ENCODE measurements at regions not wholly inside any gene's neighbourhood (a gene's known extent, or its start where the extent isn't known, plus 50 kb on each side); places are given as distances from the start of the nearest gene placed in this dataset.
A peak's percentile ranks its signal among the peaks of the same experiment; 100 is the strongest.

DNA sequence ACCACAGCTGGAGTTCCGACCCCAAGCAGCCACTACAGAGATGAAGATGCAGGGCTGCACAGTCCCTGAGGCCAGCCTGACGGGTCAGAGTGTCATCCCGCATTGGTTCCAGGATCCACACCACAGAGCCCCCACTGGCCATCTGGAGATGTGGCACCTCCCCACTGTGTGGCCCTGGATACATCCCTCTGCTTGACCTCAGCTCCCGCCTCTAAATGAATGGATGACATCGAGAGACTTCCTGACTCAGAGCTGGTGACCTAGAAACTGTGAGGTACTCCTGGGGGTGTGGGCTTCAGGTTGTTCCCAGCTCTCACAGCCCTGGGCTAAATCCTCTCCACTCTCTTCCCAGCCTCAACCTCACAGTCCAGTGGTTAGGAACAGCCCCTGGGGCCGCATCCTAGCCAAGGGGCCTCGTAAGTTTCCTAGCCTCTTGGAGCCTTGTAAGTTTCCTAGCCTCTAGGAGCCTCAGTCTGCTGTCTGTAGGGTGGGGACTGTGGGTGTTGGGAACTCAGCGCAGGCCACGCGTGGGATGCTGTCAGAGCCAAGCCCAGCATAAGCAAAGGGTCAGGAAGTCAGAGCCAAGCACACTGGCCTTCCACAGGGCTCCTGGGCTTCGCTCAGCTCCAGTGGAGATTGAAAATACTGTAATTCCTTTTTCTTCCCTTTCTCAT is 87.5 kb upstream of the RUNX3 start:
- DNase-seq (ENCODE audit: extremely low spot score, unreplicated experiment) = no peak
- Mint-ChIP-seq H3K27me3 (ENCODE audit: unreplicated experiment) (no peaks in the 10 kb centered on the region), H3K4me3 (ENCODE audit: unreplicated experiment) (no peak overlapping the region), H3K4me1 (ENCODE audit: unreplicated experiment) (peaks cover 47% of the 10 kb centered on the region), H3K9me3 (ENCODE audit: unreplicated experiment) (no peaks in the 10 kb centered on the region), H3K36me3 (ENCODE audit: unreplicated experiment) (no peaks in the 10 kb centered on the region), H3K27ac (ENCODE audit: unreplicated experiment) (peak overlapping the region; percentile 67)
- TF ChIP-seq, protein P1, sequence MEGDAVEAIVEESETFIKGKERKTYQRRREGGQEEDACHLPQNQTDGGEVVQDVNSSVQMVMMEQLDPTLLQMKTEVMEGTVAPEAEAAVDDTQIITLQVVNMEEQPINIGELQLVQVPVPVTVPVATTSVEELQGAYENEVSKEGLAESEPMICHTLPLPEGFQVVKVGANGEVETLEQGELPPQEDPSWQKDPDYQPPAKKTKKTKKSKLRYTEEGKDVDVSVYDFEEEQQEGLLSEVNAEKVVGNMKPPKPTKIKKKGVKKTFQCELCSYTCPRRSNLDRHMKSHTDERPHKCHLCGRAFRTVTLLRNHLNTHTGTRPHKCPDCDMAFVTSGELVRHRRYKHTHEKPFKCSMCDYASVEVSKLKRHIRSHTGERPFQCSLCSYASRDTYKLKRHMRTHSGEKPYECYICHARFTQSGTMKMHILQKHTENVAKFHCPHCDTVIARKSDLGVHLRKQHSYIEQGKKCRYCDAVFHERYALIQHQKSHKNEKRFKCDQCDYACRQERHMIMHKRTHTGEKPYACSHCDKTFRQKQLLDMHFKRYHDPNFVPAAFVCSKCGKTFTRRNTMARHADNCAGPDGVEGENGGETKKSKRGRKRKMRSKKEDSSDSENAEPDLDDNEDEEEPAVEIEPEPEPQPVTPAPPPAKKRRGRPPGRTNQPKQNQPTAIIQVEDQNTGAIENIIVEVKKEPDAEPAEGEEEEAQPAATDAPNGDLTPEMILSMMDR (IDR thresholded peaks at IDR 0.05) = no peak

DNA sequence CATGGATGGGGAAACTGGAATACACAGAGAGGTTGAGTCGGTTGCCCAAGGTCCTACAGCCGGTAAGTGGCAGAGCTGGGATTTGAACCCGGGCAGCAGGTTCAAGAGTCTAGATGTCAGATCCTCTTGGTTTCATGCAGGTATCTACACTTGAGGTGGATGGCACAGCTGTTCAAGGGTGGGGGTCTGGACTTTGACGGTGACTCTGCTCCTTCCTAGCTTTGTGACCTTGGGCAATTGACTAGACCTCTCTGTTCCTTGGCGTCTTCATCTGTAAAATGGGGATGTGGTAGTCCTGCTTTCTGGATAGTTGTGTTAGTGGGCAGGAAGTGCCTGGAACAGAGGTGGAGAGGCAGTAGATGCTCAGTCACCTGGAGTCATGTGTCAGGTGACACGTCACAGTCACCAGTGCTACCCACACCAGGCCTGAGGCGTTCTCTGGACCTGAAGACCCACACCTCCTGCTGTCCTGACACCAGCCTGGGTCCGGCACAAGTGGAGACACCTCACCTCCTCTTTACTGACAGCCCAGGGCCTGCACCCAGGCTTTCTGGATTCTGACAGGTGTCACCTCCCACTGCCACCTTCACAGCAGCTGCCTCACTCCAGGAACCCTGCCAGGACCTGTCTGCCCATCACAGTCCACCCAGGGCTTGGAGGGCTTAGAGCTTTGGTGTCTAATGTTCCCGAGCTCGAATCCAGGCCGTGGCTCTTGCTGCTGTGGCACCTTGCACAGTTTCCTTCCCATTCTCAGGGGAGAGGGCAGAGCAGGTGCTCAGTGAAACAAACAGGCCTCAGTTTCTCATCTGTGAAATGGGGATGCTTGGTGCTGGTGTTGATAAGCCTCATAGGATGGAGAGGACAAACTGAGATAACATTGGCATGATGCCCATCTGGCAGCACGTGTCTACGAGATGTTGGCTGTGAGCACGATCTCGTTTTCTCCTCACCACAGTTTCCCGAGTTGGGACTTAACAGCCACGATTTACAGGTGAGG is 83.2 kb upstream of the RUNX3 start:
- Mint-ChIP-seq H3K4me3 (ENCODE audit: unreplicated experiment) (no peak overlapping the region), H3K9me3 (ENCODE audit: unreplicated experiment) (no peaks in the 10 kb centered on the region), H3K27ac (ENCODE audit: unreplicated experiment) (no peak overlapping the region), H3K36me3 (ENCODE audit: unreplicated experiment) (no peaks in the 10 kb centered on the region), H3K4me1 (ENCODE audit: unreplicated experiment) (peaks cover 37% of the 10 kb centered on the region), H3K27me3 (ENCODE audit: unreplicated experiment) (no peaks in the 10 kb centered on the region)
- TF ChIP-seq, protein P1 (IDR thresholded peaks at IDR 0.05) = no peak
- no peak for DNase-seq (ENCODE audit: extremely low spot score, unreplicated experiment)

DNA sequence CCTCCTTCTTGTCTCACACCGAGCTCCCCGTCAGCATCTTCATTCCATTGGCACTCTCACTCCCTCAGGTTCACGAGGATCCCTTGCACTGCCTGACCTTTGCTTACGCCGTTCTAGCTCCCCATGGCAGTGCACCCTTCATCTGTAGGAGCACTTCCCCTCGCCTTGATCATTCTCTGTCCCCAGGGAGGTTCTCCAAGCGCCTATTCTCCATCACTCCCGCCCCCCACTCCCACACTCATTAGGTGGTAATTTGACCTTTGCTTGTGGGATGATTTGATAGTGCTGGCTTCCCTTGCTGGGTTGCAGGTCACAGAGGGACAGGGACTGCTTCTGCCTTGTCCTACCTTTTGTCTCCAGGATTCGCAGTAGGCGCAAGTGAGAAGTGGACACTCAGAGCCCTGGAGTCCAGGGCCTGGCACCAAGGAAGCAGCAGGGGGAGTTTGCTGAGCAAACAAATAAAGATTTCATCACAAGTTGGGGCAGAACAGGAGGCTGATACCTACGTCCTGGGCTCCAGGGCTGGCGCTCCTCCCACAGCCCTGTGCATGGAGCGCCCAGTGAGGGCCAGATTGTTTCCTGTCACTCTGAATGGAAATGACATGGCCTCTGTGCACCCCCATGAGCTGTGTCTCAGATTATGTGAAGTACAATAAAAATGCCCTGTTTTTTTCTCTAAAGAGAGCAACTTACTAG is 82.0 kb upstream of the RUNX3 start:
- TF ChIP-seq, protein P1 (IDR thresholded peaks at IDR 0.05) = no peak
- no peak overlapping the region for H3K4me3 Mint-ChIP-seq (ENCODE audit: unreplicated experiment)
- no peaks in the 10 kb centered on the region for H3K27me3 Mint-ChIP-seq (ENCODE audit: unreplicated experiment)

DNA sequence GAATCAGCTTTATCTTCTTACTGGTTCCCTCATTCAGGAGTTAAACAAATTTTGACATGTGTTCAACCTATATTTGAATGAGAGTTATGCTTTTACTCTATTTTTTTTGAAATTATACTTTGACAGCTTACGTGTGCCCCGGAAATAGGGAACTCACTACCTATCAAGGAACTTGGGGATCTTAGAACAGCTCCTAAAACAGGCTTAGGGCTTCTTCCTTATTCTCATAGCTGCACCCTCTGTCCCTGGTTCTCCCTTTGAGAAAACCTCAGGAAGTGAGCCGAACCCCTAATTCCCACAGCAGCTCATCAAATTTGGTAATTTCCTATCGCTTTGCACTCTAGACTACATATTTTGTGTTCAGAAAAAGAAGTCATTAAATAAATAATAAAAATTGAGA is 81.2 kb upstream of the RUNX3 start:
- Mint-ChIP-seq H3K4me3 (ENCODE audit: unreplicated experiment) (no peak overlapping the region), H3K27ac (ENCODE audit: unreplicated experiment) (no peak overlapping the region), H3K36me3 (ENCODE audit: unreplicated experiment) (no peaks in the 10 kb centered on the region), H3K27me3 (ENCODE audit: unreplicated experiment) (peaks cover 8% of the 10 kb centered on the region), H3K4me1 (ENCODE audit: unreplicated experiment) (peaks cover 44% of the 10 kb centered on the region), H3K9me3 (ENCODE audit: unreplicated experiment) (no peaks in the 10 kb centered on the region)
- TF ChIP-seq, protein P1 (IDR thresholded peaks at IDR 0.05) = no peak
- no peak for DNase-seq (ENCODE audit: extremely low spot score, unreplicated experiment)

More for the DNA sequence above, 82.0 kb upstream of the RUNX3 start:
- H3K9me3 Mint-ChIP-seq (ENCODE audit: unreplicated experiment) = no peaks in the 10 kb centered on the region
- H3K4me1 Mint-ChIP-seq (ENCODE audit: unreplicated experiment) = peaks cover 37% of the 10 kb centered on the region
- H3K27ac Mint-ChIP-seq (ENCODE audit: unreplicated experiment) = no peak overlapping the region
- no peaks in the 10 kb centered on the region for H3K36me3 Mint-ChIP-seq (ENCODE audit: unreplicated experiment)
- DNase-seq (ENCODE audit: extremely low spot score, unreplicated experiment) = no peak

Measured in osteocyte (in vitro differentiated cells).